ENCODE measurements at regions not wholly inside any gene's neighbourhood (a gene's known extent, or its start where the extent isn't known, plus 50 kb on each side); places are given as distances from the start of the nearest gene placed in this dataset.
A peak's percentile ranks its signal among the peaks of the same experiment; 100 is the strongest.

DNA sequence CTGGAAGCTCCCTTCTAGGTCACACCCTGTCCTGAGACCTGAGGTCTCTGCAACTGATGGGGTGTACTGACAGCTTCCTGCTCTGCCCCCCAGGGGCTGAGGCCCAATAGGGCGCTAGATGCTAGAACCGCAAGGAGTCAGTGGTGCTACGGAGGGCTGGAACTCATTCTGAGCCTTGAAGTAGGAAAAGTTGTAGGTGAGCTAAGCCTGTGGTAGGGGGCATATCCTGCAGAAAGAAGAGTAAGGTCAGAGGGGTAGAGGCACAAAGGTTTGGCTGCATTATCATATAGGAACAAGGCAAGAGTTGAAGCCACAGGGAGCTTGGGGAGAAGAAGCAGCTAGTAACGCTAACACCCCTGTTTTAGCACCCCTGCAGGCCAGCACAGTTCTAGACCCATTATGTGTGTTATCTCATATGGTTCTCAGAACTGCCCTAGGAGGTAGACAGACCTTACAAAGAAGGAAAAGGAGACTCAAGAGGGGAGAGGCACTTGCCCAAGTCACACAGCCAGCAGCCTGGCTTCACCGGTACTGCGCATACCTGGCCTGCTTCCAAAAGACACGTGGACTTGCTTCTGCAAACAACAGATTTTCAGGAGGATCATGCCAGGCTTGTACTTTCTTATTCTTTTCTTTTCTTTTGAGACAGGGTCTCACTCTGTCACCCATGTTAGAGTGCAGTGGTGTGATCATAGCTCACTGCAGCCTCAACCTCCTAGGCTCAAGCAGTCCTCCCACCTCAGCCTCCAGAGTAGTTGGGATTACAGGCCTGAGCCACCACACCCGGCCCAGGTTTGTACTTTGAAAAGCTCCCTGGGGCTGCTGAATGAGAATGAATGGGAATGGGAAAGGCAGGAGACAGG, 156.1 kb downstream of the MRPL14 start:
- no peak for DNase-seq (ENCODE audit: low read depth, low spot score)

GRCh38 chr6:43970068-43970912, 157.0 kb downstream of the MRPL14 start:
- H3K27ac ChIP-seq, result no peak overlapping the region
- DNase-seq (ENCODE audit: low read depth, low spot score), result no peak

More for the DNA sequence above, 156.1 kb downstream of the MRPL14 start:
- H3K27ac ChIP-seq, result peak overlapping the region; percentile 59

DNA sequence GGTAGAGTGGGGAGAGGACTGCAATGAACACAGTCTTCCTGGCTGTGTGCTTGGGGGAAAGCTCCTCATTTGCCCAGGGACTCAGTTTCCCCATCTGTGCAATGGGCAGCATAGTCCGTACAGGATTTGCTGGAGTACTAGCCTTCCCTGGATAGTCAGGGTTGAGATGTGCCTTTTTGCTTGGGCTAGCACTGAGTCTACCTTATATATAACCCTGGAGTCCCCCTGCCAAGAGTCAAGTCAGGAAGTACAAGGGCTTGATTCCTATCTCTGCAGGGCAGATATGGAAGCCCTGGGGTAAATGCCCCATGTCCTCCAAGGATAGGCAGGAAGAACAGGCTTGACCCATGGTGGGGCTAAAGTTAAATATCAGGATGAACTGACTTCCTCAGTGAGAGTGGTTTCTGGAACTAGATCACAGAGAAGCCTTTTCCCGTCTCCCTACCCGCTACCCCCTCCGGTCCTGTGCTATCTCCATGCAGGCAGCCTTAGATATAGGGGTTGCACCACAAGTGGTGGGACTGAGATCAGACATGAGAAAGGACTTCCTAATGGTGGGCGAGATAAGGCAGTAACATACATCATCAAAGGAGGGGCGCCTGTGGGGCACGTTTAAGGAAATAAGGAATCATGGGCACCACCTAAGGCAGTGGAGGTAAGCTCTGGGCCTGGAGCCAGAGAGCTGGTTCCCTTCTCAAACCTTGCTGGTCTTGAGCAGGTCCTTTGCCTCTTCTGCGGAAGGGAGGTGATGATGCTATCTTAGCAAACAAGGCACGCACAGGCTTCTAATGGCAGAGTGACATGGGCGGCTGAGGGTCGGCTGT, 157.9 kb downstream of the MRPL14 start:
- H3K27ac ChIP-seq, result no peak overlapping the region
- no peak for DNase-seq (ENCODE audit: low read depth, low spot score)

GRCh38 chr6:43968110-43968965, 158.9 kb downstream of the MRPL14 start:
- DNase-seq (ENCODE audit: low read depth, low spot score), result no peak
- no peak overlapping the region for H3K27ac ChIP-seq

DNA sequence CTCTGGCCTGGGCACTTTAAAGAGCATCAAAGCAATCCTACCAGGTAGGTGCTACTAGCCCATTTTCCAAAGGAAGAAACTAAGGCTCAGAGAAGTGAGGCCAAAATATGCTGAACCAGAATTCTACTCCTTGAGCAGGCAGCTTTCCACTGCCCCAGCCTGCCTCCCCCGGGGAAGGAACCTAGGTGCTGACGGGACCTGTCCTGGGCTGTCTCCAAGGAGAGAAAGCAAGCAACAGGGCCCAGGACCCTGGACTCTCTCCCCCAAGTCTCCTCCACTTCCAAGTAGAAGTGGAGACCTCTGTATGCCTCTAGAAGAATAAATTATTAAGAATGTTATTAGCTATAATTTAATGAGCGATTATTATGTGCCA, 159.5 kb downstream of the MRPL14 start:
- H3K27ac ChIP-seq, result no peak overlapping the region
- no peak for DNase-seq (ENCODE audit: low read depth, low spot score)

GRCh38 chr6:43966853-43967718, 160.2 kb downstream of the MRPL14 start:
- H3K27ac ChIP-seq, result no peak overlapping the region
- no peak for DNase-seq (ENCODE audit: low read depth, low spot score)

DNA sequence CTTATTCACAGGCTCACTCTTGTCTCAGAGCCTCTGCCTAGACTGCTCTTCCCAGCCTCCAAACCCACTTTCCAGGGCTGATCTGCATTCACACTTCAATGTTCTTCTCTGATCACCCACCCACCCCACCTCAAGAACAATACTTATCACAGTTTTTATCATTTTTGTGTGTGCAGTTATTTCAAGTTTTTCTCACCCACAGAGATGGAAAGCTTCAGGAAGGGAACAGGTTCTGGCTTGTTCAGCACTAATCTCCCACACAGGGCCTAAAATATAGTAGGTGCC, 160.9 kb downstream of the MRPL14 start:
- no peak overlapping the region for H3K27ac ChIP-seq
- DNase-seq (ENCODE audit: low read depth, low spot score), result no peak

DNA sequence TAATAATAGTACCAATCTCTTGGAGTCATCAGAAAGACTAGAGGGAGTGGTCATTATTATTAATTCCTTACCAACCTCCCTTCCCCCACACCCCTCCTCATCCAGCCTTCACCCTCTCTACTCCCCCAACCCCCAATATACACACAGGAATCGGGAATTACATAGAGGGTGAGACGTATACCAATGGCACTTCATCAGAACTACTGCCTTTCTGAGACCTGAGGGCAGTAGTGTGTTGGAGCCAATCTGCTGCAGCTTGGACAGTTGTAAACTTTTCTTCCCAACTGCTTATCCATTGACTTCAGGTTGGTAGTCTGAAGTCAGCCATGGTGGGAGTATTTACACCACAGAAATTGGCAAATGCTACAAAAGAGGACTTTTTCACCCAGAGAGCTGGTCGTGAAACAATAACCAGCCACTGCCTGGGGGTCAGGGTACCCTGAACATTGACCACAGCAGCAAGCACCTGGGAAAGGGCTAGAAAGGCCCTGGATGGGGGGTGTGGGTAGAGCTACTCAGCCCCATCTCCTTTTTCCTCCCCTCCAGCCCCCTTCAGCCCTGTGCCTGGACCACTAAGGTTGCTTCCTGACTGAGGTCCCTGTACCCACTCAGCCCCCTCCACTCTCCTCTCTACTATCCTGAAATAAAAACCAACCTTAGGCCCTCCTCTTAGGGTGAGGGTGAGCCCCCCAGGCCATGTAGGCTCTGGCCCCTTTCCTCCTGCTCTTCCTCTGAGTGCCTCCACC, 161.5 kb downstream of the MRPL14 start:
- no peak overlapping the region for H3K27ac ChIP-seq
- no peak for DNase-seq (ENCODE audit: low read depth, low spot score)

GRCh38 chr6:43964659-43965570, 162.3 kb downstream of the MRPL14 start:
- DNase-seq (ENCODE audit: low read depth, low spot score), result no peak
- H3K27ac ChIP-seq, result no peak overlapping the region

DNA sequence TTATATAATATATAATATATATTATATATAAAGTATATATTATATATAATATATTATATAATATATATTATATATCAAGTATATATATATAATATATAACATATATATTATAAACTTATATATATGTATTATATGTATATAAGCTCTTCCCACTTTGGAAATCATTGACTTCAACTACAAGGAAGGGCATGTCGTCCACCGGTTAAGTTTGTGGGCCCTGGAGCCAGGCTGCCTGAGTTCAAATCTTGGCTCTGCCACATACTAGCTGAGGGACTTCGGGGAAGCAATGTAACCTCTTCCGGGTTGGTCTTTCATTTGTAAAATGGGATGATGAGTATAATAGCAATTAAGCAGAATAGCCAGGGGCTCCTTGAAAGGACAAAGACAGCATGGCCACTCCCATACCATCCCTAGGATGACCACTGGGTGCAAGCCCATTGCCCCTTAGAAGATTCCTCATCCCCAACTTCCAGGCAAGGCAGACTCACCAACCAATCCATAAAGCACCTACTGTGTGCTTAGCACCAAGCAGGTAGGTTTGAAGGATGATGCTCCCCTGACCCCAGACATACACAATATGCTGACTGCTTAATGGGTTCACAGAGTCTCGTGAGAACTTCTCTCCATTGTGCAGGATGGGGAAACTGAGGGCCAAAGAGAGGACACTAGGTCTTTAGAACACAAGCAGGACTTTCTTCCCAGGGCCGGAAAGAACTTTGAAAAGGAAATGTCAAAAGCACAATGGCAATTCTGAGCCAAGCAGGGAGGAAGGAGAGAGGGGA, 163.2 kb downstream of the MRPL14 start:
- no peak for DNase-seq (ENCODE audit: low read depth, low spot score)
- H3K27ac ChIP-seq, result no peak overlapping the region

DNA sequence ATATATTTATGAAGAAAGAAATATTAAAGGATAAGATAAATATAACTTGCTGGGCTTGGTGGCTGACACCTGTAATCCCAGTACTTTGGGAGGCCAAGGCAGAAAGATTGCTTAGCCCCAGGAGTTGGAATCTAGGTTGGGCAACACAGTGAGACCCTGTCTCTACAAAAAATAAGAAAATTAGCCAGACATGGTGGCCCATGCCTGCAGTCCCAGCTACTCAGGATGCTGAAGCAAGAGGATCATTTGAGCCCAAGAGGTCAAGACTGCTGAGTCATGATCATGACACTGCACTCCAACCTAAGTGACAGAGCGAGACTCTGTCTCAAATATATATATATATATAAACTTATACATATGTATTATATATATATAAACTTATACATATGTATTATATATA, 164.0 kb downstream of the MRPL14 start:
- H3K27ac ChIP-seq, result no peak overlapping the region
- no peak for DNase-seq (ENCODE audit: low read depth, low spot score)

DNA sequence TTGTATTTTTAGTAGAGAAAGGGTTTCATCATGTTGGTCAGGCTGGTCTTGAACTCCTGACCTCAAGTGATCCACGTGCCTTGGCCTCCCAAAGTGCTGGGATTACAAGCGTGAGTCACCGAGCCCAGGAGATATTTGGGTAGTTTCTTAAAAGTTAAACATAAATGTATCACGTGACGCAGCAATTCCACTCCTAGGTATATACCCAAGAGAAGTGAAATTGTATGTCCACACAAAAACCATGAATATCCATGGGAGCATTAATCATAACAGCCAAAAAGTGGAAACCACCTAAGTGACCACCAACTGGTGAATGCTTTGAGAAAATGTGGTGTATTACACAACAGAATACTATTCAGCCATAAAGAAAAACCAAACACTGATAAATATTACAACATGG, 164.8 kb downstream of the MRPL14 start:
- H3K27ac ChIP-seq, result no peak overlapping the region
- no peak for DNase-seq (ENCODE audit: low read depth, low spot score)

DNA sequence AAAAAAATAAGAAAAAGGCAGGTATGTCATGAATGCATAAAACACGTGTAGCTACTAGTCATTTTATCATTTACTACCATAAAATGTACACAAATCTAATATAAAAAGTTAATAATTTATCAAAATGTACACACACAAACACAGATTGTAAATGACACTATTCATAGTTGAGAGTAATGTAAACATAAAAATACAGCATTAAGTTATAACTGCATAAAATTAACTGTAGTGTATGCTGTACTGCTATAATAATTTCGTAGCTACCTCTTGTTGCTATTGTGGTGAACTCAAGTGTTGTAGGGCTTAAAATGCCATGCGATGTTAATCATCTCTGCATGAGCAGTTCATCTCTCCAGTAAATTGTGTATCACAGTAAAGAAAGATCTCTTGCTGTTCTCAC, 170.0 kb downstream of the MRPL14 start:
- H3K27ac ChIP-seq, result no peak overlapping the region
- no peak for DNase-seq (ENCODE audit: low read depth, low spot score)

GRCh38 chr6:43956478-43956877, 170.8 kb downstream of the MRPL14 start:
- H3K27ac ChIP-seq, result no peak overlapping the region
- DNase-seq (ENCODE audit: low read depth, low spot score), result no peak

- H3K27ac ChIP-seq, result no peak overlapping the region
- no peak for DNase-seq (ENCODE audit: low read depth, low spot score)
These were observed 172.7 kb downstream of the MRPL14 start for GRCh38 chr6:43954311-43955131.
